ENCODE measurements at regions not wholly inside any gene's neighbourhood (a gene's known extent, or its start where the extent isn't known, plus 50 kb on each side); places are given as distances from the start of the nearest gene placed in this dataset.

GRCh38 chr3:176839901-176840300, 357.4 kb downstream of the TBL1XR1 start:
- TF ChIP-seq CTCF (IDR thresholded peaks at IDR 0.05) (no peak), POLR2A (IDR thresholded peaks at IDR 0.05) (no peak)

Data from lower leg skin (tissue), 3 donors.